ENCODE measurements at regions not wholly inside any gene's neighbourhood (a gene's known extent, or its start where the extent isn't known, plus 50 kb on each side); places are given as distances from the start of the nearest gene placed in this dataset.

GRCh38 chr1:213560226-213560625 lies 427.5 kb upstream of the PROX1 start:
- Mint-ChIP-seq H3K4me1 (ENCODE audit: low read depth) (no peaks in the 10 kb centered on the region), H3K4me3 (no peak overlapping the region), H3K9me3 (peaks cover 10% of the 10 kb centered on the region), H3K27ac (no peak overlapping the region), H3K36me3 (ENCODE audit: low read depth) (no peaks in the 10 kb centered on the region), H3K27me3 (peaks cover 3% of the 10 kb centered on the region)
- H3K27ac ChIP-seq (ENCODE audit: low read depth in 1 of 2, low read length in 2 of 2), result no peak overlapping the region
- no peak overlapping the region for H3K4me3 ChIP-seq (ENCODE audit: low read length)
- ATAC-seq (ENCODE audit: poor library complexity) (no peak), DNase-seq (no peak)
- H3K4me1 ChIP-seq (ENCODE audit: insufficient read depth, low read length), result no peaks in the 10 kb centered on the region
- intact Hi-C loops (cut with DNase I, micrococcal nuclease), result no loop called here
- POLR2A ChIA-PET, result no interaction called here
- CTCF ChIA-PET, result no interaction called here
- TF ChIP-seq, protein P1, sequence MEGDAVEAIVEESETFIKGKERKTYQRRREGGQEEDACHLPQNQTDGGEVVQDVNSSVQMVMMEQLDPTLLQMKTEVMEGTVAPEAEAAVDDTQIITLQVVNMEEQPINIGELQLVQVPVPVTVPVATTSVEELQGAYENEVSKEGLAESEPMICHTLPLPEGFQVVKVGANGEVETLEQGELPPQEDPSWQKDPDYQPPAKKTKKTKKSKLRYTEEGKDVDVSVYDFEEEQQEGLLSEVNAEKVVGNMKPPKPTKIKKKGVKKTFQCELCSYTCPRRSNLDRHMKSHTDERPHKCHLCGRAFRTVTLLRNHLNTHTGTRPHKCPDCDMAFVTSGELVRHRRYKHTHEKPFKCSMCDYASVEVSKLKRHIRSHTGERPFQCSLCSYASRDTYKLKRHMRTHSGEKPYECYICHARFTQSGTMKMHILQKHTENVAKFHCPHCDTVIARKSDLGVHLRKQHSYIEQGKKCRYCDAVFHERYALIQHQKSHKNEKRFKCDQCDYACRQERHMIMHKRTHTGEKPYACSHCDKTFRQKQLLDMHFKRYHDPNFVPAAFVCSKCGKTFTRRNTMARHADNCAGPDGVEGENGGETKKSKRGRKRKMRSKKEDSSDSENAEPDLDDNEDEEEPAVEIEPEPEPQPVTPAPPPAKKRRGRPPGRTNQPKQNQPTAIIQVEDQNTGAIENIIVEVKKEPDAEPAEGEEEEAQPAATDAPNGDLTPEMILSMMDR (IDR thresholded peaks at IDR 0.05), result no peak
- no peaks in the 10 kb centered on the region for H3K36me3 ChIP-seq (ENCODE audit: insufficient read depth, low read length)
- H3K27me3 ChIP-seq (ENCODE audit: control insufficient read depth in 1 of 2, insufficient read depth in 2 of 2, low read length in 2 of 2), result no peaks in the 10 kb centered on the region
- H3K9me3 ChIP-seq (ENCODE audit: control insufficient read depth in 1 of 2, insufficient read depth in 1 of 2, low read length in 2 of 2), result peaks cover 0 to 6% of the 10 kb centered on the region in 2 experiments

- H3K9me3 Mint-ChIP-seq, result peaks cover 13% of the 10 kb centered on the region
- H3K27me3 ChIP-seq (ENCODE audit: control insufficient read depth in 1 of 2, insufficient read depth in 2 of 2, low read length in 2 of 2), result no peaks in the 10 kb centered on the region
- ChIA-PET CTCF (no interaction called here), POLR2A (no interaction called here)
- DNase-seq, result no peak
- H3K4me1 Mint-ChIP-seq (ENCODE audit: low read depth), result no peaks in the 10 kb centered on the region
- H3K27ac Mint-ChIP-seq, result no peak overlapping the region
- H3K27me3 Mint-ChIP-seq, result peaks cover 3% of the 10 kb centered on the region
- peaks cover 0 to 6% of the 10 kb centered on the region in 2 experiments for H3K9me3 ChIP-seq (ENCODE audit: control insufficient read depth in 1 of 2, insufficient read depth in 1 of 2, low read length in 2 of 2)
- TF ChIP-seq, protein P1 (IDR thresholded peaks at IDR 0.05), result no peak
- no peak overlapping the region for H3K4me3 Mint-ChIP-seq
- no peaks in the 10 kb centered on the region for H3K4me1 ChIP-seq (ENCODE audit: insufficient read depth, low read length)
- H3K36me3 ChIP-seq (ENCODE audit: insufficient read depth, low read length), result no peaks in the 10 kb centered on the region
- no peak overlapping the region for H3K4me3 ChIP-seq (ENCODE audit: low read length)
- no peaks in the 10 kb centered on the region for H3K36me3 Mint-ChIP-seq (ENCODE audit: low read depth)
- no peak for ATAC-seq (ENCODE audit: poor library complexity)
- no peak overlapping the region for H3K27ac ChIP-seq (ENCODE audit: low read depth in 1 of 2, low read length in 2 of 2)
- intact Hi-C loops (cut with DNase I, micrococcal nuclease), result no loop called here
Measured at GRCh38 chr1:213561870-213562269, 425.9 kb upstream of the PROX1 start.

GRCh38 chr1:213564215-213564659 lies 423.5 kb upstream of the PROX1 start:
- DNase-seq, result no peak
- intact Hi-C loops (cut with DNase I, micrococcal nuclease), result no loop called here
- Histone ChIP-seq H3K27ac (ENCODE audit: low read depth in 1 of 2, low read length in 2 of 2) (no peak overlapping the region), H3K27me3 (ENCODE audit: control insufficient read depth in 1 of 2, insufficient read depth in 2 of 2, low read length in 2 of 2) (no peaks in the 10 kb centered on the region), H3K4me1 (ENCODE audit: insufficient read depth, low read length) (no peaks in the 10 kb centered on the region), H3K4me3 (ENCODE audit: low read length) (no peak overlapping the region), H3K9me3 (ENCODE audit: control insufficient read depth in 1 of 2, insufficient read depth in 1 of 2, low read length in 2 of 2) (peaks cover 4 to 6% of the 10 kb centered on the region in 2 experiments), H3K36me3 (ENCODE audit: insufficient read depth, low read length) (no peaks in the 10 kb centered on the region)
- H3K36me3 Mint-ChIP-seq (ENCODE audit: low read depth), result no peaks in the 10 kb centered on the region
- no peak for ATAC-seq (ENCODE audit: poor library complexity)
- H3K4me1 Mint-ChIP-seq (ENCODE audit: low read depth), result no peaks in the 10 kb centered on the region
- no peak overlapping the region for H3K27ac Mint-ChIP-seq
- ChIA-PET POLR2A (no interaction called here), CTCF (no interaction called here)
- peaks cover 6% of the 10 kb centered on the region for H3K27me3 Mint-ChIP-seq
- peaks cover 13% of the 10 kb centered on the region for H3K9me3 Mint-ChIP-seq
- TF ChIP-seq, protein P1 (IDR thresholded peaks at IDR 0.05), result no peak
- no peak overlapping the region for H3K4me3 Mint-ChIP-seq

Data from CD4-positive, alpha-beta T cell (primary cell).